ENCODE measurements at regions not wholly inside any gene's neighbourhood (a gene's known extent, or its start where the extent isn't known, plus 50 kb on each side); places are given as distances from the start of the nearest gene placed in this dataset.

DNA sequence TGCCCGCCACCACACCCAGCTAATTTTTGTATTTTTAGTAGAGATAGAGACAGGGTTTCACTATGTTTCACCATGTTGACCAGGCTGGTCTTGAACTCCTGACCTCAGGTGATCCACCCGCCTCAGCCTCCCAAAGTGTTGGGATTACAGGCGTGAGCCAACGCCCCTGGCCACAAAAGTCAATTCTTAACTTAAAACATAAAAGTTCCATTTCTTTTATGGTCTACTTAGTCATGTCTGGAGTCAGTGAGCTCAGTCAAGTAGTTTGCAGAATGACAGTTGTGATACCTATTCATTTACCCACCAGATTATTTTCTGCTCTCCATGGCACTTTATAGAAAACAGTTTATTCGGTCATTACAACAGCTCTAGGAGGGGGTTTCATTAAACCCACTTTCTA, 103.1 kb upstream of the ESR1 start:
- Histone ChIP-seq H3K4me3 (ENCODE audit: insufficient read depth, low read depth, low read length) (no peak overlapping the region), H3K27ac (ENCODE audit: low read depth, low read length) (no peak overlapping the region), H3K4me2 (ENCODE audit: low read length) (no peak overlapping the region), H4K20me1 (ENCODE audit: insufficient read depth, low read length) (no peaks in the 10 kb centered on the region), H3K9me3 (ENCODE audit: insufficient read depth, low read depth, low read length) (no peaks in the 10 kb centered on the region), H3K27me3 (ENCODE audit: insufficient read depth, low read length) (no peaks in the 10 kb centered on the region), H2AFZ (ENCODE audit: low read depth, low read length) (no peak overlapping the region), H3K4me1 (ENCODE audit: insufficient read depth, low read length) (no peaks in the 10 kb centered on the region), H3K79me2 (ENCODE audit: insufficient read depth, low read length) (no peaks in the 10 kb centered on the region), H3K36me3 (ENCODE audit: insufficient read depth, low read length) (no peaks in the 10 kb centered on the region), H3K9ac (ENCODE audit: low read length) (no peak overlapping the region)
- DNase-seq (ENCODE audit: low read depth), result no peak
- no peak for TF ChIP-seq EZH2 (IDR thresholded peaks at IDR 0.05; ENCODE audit: insufficient read depth, low read length)
- no peaks in the 10 kb centered on the region for H3K36me3 Mint-ChIP-seq (ENCODE audit: low read depth, unreplicated experiment)
- no peak overlapping the region for H3K4me3 Mint-ChIP-seq (ENCODE audit: unreplicated experiment)
- no peaks in the 10 kb centered on the region for H3K4me1 Mint-ChIP-seq (ENCODE audit: low read depth, unreplicated experiment)
- no peak overlapping the region for H3K27ac Mint-ChIP-seq (ENCODE audit: unreplicated experiment)
- no peak for FAIRE-seq
- no peaks in the 10 kb centered on the region for H3K27me3 Mint-ChIP-seq (ENCODE audit: low read depth, unreplicated experiment)
- H3K9me3 Mint-ChIP-seq (ENCODE audit: unreplicated experiment), result no peaks in the 10 kb centered on the region

DNA sequence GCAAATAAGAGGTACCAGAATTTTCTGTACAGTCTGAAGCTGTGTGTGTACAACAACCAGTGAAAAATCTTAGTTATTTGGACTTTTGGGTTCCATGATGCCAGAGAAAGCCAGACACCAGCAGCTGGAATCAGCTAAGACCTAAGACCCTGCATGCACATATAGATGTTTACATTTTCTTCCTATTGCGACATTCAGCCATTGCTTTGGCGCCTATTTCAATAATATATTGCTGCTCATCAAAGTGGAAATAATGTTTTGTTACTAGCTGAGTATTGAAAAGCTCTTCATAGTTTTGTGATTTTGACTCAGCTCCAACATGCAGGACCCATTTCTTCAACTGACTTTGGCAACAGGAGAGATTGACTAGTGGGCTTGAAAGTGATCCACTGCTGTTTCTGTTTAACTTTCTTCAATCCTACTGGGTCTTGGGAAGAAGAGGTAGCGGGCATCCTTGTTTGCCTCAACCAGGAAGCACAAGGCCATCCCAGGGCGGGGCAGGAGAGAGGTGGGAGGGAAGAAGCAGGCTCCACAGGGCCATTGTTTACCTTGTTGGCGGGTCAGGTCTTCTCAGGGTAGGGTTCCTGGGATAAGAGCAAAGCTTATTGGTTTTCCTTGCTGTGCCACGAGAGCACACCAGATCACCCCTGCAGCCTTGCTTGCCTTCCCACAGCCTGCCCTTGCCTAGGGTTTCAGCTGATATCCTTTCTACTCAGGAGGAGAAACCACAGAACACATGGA, 101.3 kb upstream of the ESR1 start:
- Histone ChIP-seq H3K36me3 (ENCODE audit: insufficient read depth, low read length) (no peaks in the 10 kb centered on the region), H3K79me2 (ENCODE audit: insufficient read depth, low read length) (no peaks in the 10 kb centered on the region), H3K9me3 (ENCODE audit: insufficient read depth, low read depth, low read length) (no peaks in the 10 kb centered on the region), H4K20me1 (ENCODE audit: insufficient read depth, low read length) (no peaks in the 10 kb centered on the region), H2AFZ (ENCODE audit: low read depth, low read length) (no peak overlapping the region), H3K27me3 (ENCODE audit: insufficient read depth, low read length) (no peaks in the 10 kb centered on the region), H3K4me2 (ENCODE audit: low read length) (no peak overlapping the region), H3K4me3 (ENCODE audit: insufficient read depth, low read depth, low read length) (no peak overlapping the region), H3K4me1 (ENCODE audit: insufficient read depth, low read length) (no peaks in the 10 kb centered on the region), H3K27ac (ENCODE audit: low read depth, low read length) (no peak overlapping the region), H3K9ac (ENCODE audit: low read length) (no peak overlapping the region)
- no peaks in the 10 kb centered on the region for H3K36me3 Mint-ChIP-seq (ENCODE audit: low read depth, unreplicated experiment)
- FAIRE-seq (no peak), DNase-seq (ENCODE audit: low read depth) (no peak)
- no peaks in the 10 kb centered on the region for H3K4me1 Mint-ChIP-seq (ENCODE audit: low read depth, unreplicated experiment)
- H3K27me3 Mint-ChIP-seq (ENCODE audit: low read depth, unreplicated experiment), result no peaks in the 10 kb centered on the region
- peaks cover under 1% of the 10 kb centered on the region for H3K9me3 Mint-ChIP-seq (ENCODE audit: unreplicated experiment)
- TF ChIP-seq, protein P1, sequence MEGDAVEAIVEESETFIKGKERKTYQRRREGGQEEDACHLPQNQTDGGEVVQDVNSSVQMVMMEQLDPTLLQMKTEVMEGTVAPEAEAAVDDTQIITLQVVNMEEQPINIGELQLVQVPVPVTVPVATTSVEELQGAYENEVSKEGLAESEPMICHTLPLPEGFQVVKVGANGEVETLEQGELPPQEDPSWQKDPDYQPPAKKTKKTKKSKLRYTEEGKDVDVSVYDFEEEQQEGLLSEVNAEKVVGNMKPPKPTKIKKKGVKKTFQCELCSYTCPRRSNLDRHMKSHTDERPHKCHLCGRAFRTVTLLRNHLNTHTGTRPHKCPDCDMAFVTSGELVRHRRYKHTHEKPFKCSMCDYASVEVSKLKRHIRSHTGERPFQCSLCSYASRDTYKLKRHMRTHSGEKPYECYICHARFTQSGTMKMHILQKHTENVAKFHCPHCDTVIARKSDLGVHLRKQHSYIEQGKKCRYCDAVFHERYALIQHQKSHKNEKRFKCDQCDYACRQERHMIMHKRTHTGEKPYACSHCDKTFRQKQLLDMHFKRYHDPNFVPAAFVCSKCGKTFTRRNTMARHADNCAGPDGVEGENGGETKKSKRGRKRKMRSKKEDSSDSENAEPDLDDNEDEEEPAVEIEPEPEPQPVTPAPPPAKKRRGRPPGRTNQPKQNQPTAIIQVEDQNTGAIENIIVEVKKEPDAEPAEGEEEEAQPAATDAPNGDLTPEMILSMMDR (IDR thresholded peaks at IDR 0.05; ENCODE audit: insufficient read depth, low read depth, low read length), result no peak
- no peak for TF ChIP-seq EZH2 (IDR thresholded peaks at IDR 0.05; ENCODE audit: insufficient read depth, low read length)
- no peak overlapping the region for H3K4me3 Mint-ChIP-seq (ENCODE audit: unreplicated experiment)
- H3K27ac Mint-ChIP-seq (ENCODE audit: unreplicated experiment), result no peak overlapping the region

DNA sequence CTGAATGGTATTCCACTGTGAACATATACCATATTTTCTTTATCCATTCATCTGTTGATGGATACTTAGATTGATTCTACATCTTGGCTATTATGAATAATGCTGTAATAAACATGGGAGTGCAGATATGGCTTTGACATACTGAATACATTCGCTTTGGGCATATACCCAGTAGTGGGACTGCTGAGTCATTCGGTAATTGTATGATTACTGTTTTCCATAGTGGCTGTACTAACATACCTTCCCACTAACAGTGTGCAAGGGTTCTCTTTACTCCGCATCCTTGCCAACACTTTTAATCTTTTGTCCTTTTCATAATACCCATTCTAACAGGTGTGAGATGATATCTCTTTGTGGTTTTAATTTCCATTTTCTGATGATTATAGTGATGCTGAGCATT, 98.2 kb upstream of the ESR1 start:
- Histone ChIP-seq H3K9me3 (ENCODE audit: insufficient read depth, low read depth, low read length) (no peaks in the 10 kb centered on the region), H2AFZ (ENCODE audit: low read depth, low read length) (no peak overlapping the region), H3K27ac (ENCODE audit: low read depth, low read length) (no peak overlapping the region), H3K79me2 (ENCODE audit: insufficient read depth, low read length) (no peaks in the 10 kb centered on the region), H3K36me3 (ENCODE audit: insufficient read depth, low read length) (no peaks in the 10 kb centered on the region), H3K4me3 (ENCODE audit: insufficient read depth, low read depth, low read length) (no peak overlapping the region), H3K4me1 (ENCODE audit: insufficient read depth, low read length) (no peaks in the 10 kb centered on the region), H3K27me3 (ENCODE audit: insufficient read depth, low read length) (no peaks in the 10 kb centered on the region), H4K20me1 (ENCODE audit: insufficient read depth, low read length) (no peaks in the 10 kb centered on the region), H3K9ac (ENCODE audit: low read length) (no peak overlapping the region), H3K4me2 (ENCODE audit: low read length) (no peak overlapping the region)
- TF ChIP-seq EZH2 (IDR thresholded peaks at IDR 0.05; ENCODE audit: insufficient read depth, low read length), result no peak
- TF ChIP-seq, protein P1 (IDR thresholded peaks at IDR 0.05; ENCODE audit: insufficient read depth, low read depth, low read length), result no peak
- Mint-ChIP-seq H3K4me1 (ENCODE audit: low read depth, unreplicated experiment) (no peaks in the 10 kb centered on the region), H3K9me3 (ENCODE audit: unreplicated experiment) (peaks cover 13% of the 10 kb centered on the region), H3K27ac (ENCODE audit: unreplicated experiment) (no peak overlapping the region), H3K27me3 (ENCODE audit: low read depth, unreplicated experiment) (no peaks in the 10 kb centered on the region), H3K4me3 (ENCODE audit: unreplicated experiment) (no peak overlapping the region), H3K36me3 (ENCODE audit: low read depth, unreplicated experiment) (no peaks in the 10 kb centered on the region)
- FAIRE-seq (no peak), DNase-seq (ENCODE audit: low read depth) (no peak)
